ENCODE measurements at regions not wholly inside any gene's neighbourhood (a gene's known extent, or its start where the extent isn't known, plus 50 kb on each side); places are given as distances from the start of the nearest gene placed in this dataset.

- H3K27ac ChIP-seq (ENCODE audit: poor library complexity, severe bottlenecking), result no peak overlapping the region
- no peaks in the 10 kb centered on the region for H3K9me3 ChIP-seq (ENCODE audit: severe bottlenecking)
- no peaks in the 10 kb centered on the region for H3K4me1 ChIP-seq (ENCODE audit: insufficient read depth, poor library complexity, severe bottlenecking)
- no peak overlapping the region for H3K4me3 ChIP-seq (ENCODE audit: severe bottlenecking)
- H3K27me3 ChIP-seq (ENCODE audit: insufficient read depth, poor library complexity, severe bottlenecking), result no peaks in the 10 kb centered on the region
- DNase-seq (ENCODE audit: low spot score) (no peak), ATAC-seq (ENCODE audit: low read depth) (no peak)
- H3K36me3 ChIP-seq (ENCODE audit: low read depth), result no peaks in the 10 kb centered on the region
- TF ChIP-seq, protein P1, sequence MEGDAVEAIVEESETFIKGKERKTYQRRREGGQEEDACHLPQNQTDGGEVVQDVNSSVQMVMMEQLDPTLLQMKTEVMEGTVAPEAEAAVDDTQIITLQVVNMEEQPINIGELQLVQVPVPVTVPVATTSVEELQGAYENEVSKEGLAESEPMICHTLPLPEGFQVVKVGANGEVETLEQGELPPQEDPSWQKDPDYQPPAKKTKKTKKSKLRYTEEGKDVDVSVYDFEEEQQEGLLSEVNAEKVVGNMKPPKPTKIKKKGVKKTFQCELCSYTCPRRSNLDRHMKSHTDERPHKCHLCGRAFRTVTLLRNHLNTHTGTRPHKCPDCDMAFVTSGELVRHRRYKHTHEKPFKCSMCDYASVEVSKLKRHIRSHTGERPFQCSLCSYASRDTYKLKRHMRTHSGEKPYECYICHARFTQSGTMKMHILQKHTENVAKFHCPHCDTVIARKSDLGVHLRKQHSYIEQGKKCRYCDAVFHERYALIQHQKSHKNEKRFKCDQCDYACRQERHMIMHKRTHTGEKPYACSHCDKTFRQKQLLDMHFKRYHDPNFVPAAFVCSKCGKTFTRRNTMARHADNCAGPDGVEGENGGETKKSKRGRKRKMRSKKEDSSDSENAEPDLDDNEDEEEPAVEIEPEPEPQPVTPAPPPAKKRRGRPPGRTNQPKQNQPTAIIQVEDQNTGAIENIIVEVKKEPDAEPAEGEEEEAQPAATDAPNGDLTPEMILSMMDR (IDR thresholded peaks at IDR 0.05; ENCODE audit: poor library complexity, severe bottlenecking), result no peak
Measured at GRCh38 chr2:41686156-41686555, 361.7 kb upstream of the PKDCC start.

DNA sequence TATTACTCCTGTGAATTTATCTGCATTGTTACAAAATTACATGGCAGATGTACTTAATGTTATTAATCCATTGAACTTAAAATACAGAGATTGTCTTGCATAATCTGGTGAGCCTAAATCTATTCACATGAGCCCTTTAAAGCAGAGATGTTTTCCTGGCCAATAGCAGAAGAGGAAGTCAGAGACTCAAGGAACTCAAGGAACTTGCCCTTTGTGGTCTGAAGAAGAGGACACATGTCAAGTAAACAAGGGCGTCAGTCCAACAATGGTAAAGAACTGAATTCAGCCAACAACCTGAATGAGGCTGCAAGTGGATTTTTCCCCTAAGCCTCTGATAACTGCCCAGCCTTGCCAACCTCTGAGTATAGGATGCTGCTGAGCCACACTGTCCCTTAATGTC, 356.3 kb upstream of the PKDCC start:
- DNase-seq (ENCODE audit: low spot score) (no peak), ATAC-seq (ENCODE audit: low read depth) (no peak)
- H3K9me3 ChIP-seq (ENCODE audit: severe bottlenecking), result no peaks in the 10 kb centered on the region
- TF ChIP-seq, protein P1 (IDR thresholded peaks at IDR 0.05; ENCODE audit: poor library complexity, severe bottlenecking), result no peak
- H3K4me1 ChIP-seq (ENCODE audit: insufficient read depth, poor library complexity, severe bottlenecking), result no peaks in the 10 kb centered on the region
- no peaks in the 10 kb centered on the region for H3K27me3 ChIP-seq (ENCODE audit: insufficient read depth, poor library complexity, severe bottlenecking)
- no peaks in the 10 kb centered on the region for H3K36me3 ChIP-seq (ENCODE audit: low read depth)
- H3K27ac ChIP-seq (ENCODE audit: poor library complexity, severe bottlenecking), result no peak overlapping the region
- no peak overlapping the region for H3K4me3 ChIP-seq (ENCODE audit: severe bottlenecking)

DNA sequence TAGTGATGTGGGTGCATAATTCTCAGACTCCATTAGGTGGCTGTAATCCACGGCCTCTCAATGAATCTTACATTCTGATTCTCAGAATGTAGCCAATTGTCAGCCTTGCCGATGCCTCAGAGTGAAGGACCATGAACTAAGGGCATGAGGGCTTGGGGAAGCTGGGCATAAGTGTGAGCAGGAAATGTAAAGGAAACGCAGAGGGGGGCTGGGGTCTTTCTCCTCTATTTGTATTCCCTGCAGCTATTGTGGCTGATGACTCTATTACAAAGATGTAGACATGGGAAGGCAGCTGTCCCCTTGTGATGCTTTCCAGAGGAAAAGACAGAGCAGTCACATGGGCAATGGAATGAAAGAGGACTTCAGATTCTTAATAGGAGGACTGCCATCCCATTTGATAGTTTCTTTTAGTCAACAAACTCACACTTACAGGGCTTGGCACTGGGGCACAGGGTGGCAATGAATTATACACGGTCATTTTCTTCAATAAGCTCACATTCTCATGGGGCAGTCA, 353.2 kb upstream of the PKDCC start:
- Histone ChIP-seq H3K27ac (ENCODE audit: poor library complexity, severe bottlenecking) (no peak overlapping the region), H3K36me3 (ENCODE audit: low read depth) (no peaks in the 10 kb centered on the region), H3K4me3 (ENCODE audit: severe bottlenecking) (no peak overlapping the region), H3K27me3 (ENCODE audit: insufficient read depth, poor library complexity, severe bottlenecking) (no peaks in the 10 kb centered on the region), H3K9me3 (ENCODE audit: severe bottlenecking) (no peaks in the 10 kb centered on the region), H3K4me1 (ENCODE audit: insufficient read depth, poor library complexity, severe bottlenecking) (no peaks in the 10 kb centered on the region)
- no peak for DNase-seq (ENCODE audit: low spot score)
- no peak for ATAC-seq (ENCODE audit: low read depth)
- TF ChIP-seq, protein P1 (IDR thresholded peaks at IDR 0.05; ENCODE audit: poor library complexity, severe bottlenecking), result no peak

- ATAC-seq (ENCODE audit: low read depth) (no peak), DNase-seq (ENCODE audit: low spot score) (no peak)
- Histone ChIP-seq H3K27me3 (ENCODE audit: insufficient read depth, poor library complexity, severe bottlenecking) (no peaks in the 10 kb centered on the region), H3K27ac (ENCODE audit: poor library complexity, severe bottlenecking) (no peak overlapping the region), H3K4me3 (ENCODE audit: severe bottlenecking) (no peak overlapping the region), H3K36me3 (ENCODE audit: low read depth) (no peaks in the 10 kb centered on the region), H3K4me1 (ENCODE audit: insufficient read depth, poor library complexity, severe bottlenecking) (no peaks in the 10 kb centered on the region), H3K9me3 (ENCODE audit: severe bottlenecking) (no peaks in the 10 kb centered on the region)
- TF ChIP-seq, protein P1 (IDR thresholded peaks at IDR 0.05; ENCODE audit: poor library complexity, severe bottlenecking), result no peak
Measured at GRCh38 chr2:41695198-41696113, 352.4 kb upstream of the PKDCC start.

DNA sequence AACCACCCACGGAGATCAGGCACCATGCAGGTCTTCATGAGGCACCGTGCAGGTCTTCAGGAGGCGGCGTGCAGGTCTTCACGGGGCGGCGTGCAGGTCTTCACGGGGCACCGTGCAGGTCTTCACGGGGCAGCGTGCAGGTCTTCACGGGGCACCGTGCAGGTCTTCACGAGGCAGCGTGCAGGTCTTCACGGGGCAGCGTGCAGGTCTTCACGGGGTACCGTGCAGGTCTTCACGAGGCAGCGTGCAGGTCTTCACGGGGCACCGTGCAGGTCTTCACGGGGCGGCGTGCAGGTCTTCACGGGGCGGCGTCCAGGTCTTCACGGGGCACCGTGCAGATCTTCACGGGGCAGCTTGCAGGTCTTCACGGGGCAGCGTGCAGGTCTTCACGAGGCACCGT, 350.4 kb upstream of the PKDCC start:
- Histone ChIP-seq H3K4me3 (ENCODE audit: severe bottlenecking) (no peak overlapping the region), H3K9me3 (ENCODE audit: severe bottlenecking) (no peaks in the 10 kb centered on the region), H3K27me3 (ENCODE audit: insufficient read depth, poor library complexity, severe bottlenecking) (no peaks in the 10 kb centered on the region), H3K4me1 (ENCODE audit: insufficient read depth, poor library complexity, severe bottlenecking) (no peaks in the 10 kb centered on the region), H3K36me3 (ENCODE audit: low read depth) (no peaks in the 10 kb centered on the region), H3K27ac (ENCODE audit: poor library complexity, severe bottlenecking) (no peak overlapping the region)
- TF ChIP-seq, protein P1 (IDR thresholded peaks at IDR 0.05; ENCODE audit: poor library complexity, severe bottlenecking), result no peak
- DNase-seq (ENCODE audit: low spot score) (no peak), ATAC-seq (ENCODE audit: low read depth) (no peak)

Data from RWPE2 (cell line).